H1 (cell line): ENCODE measurements at regions not wholly inside any gene's neighbourhood (a gene's known extent, or its start where the extent isn't known, plus 50 kb on each side); places are given as distances from the start of the nearest gene placed in this dataset.
A peak's percentile ranks its signal among the peaks of the same experiment; 100 is the strongest.

Source experiments
- CTCF ChIA-PET: fragments of 300-600 bp; sonication (Branson Sonifier 250); formaldehyde crosslinking; loops from one replicate; lab custom pipeline; 2021; ENCODE audit not compliant: partially characterized antibody; lab: Charles Lee
- POLR2A ChIA-PET: fragments of 300-600 bp; sonication (Branson Sonifier 250); formaldehyde crosslinking; loops from one replicate; lab custom pipeline; 2021; ENCODE audit warnings: inconsistent platforms; ENCODE audit not compliant: partially characterized antibody; lab: Charles Lee
- DNase-seq, 2 experiments: peaks; one replicate each; pipeline versions ENCODE4 v3.0.0 to v3.0.0-alpha.2; 2010 to 2022; ENCODE audit warnings: low spot score in 2 of 2, low read depth in 1 of 2, mixed read lengths in 1 of 2
- FAIRE-seq: peaks from 2 replicates; lab custom pipeline; 2011; peaks lifted over from hg19 to GRCh38; lab: Jason Lieb, UNC
- H2AFZ ChIP-seq: 2 replicates; pipeline ENCODE4 v1.8.1; 2012; ENCODE audit warnings: low read length, inconsistent platforms
- H2AK5ac ChIP-seq: 2 replicates; pipeline ENCODE4 v1.6.1; 2013; ENCODE audit warnings: low read depth, low read length
- H2BK120ac ChIP-seq: replicated peaks from 2 replicates; pipeline ENCODE3; 2013; ENCODE audit warnings: low read depth, low read length, inconsistent platforms
- H2BK12ac ChIP-seq: 2 replicates; pipeline ENCODE4 v1.6.1; 2013; ENCODE audit warnings: low read depth, low read length
- H2BK15ac ChIP-seq: 2 replicates; pipeline ENCODE4 v1.6.1; 2013; ENCODE audit warnings: low read length
- H2BK20ac ChIP-seq: 2 replicates; pipeline ENCODE4 v1.6.1; 2013; ENCODE audit warnings: low read length
- H2BK5ac ChIP-seq: 2 replicates; pipeline ENCODE4 v1.6.1; 2013; ENCODE audit warnings: low read depth, low read length
- H3K14ac ChIP-seq: 2 replicates; pipeline ENCODE4 v1.6.1; 2013; ENCODE audit warnings: inconsistent platforms; ENCODE audit not compliant: insufficient read length
- H3K18ac ChIP-seq: 2 replicates; pipeline ENCODE4 v1.6.1; 2013; ENCODE audit warnings: low read length; ENCODE audit errors: extremely low read depth
- H3K23ac ChIP-seq: 2 replicates; pipeline ENCODE4 v1.6.1; 2013; ENCODE audit warnings: inconsistent platforms; ENCODE audit not compliant: insufficient read length
- H3K23me2 ChIP-seq: 2 replicates; pipeline ENCODE4 v1.6.1; 2013; ENCODE audit warnings: low read depth, low read length
- H3K27ac ChIP-seq: 2 replicates; pipeline ENCODE4 v1.6.1; 2011; ENCODE audit warnings: low read depth, low read length, inconsistent platforms
- H3K27me3 ChIP-seq, 4 experiments: replicated peaks in 1 of 4; 1 replicate in 1 of 4; 2 replicates in 3 of 4; pipeline versions ENCODE4 v1.6.1 to v1.8.1; 2011 to 2013; ENCODE audit warnings: low read length in 3 of 4, mild to moderate bottlenecking in 3 of 4, inconsistent platforms in 2 of 4, mixed read lengths in 2 of 4, moderate library complexity in 1 of 4; ENCODE audit not compliant: control insufficient read depth in 3 of 4, insufficient read depth in 3 of 4; ENCODE audit errors: extremely low read depth in 1 of 4
- H3K36me3 ChIP-seq, 4 experiments: 2 replicates each; pipeline versions ENCODE4 v1.6.1 to v1.8.1; 2011 to 2013; ENCODE audit warnings: mild to moderate bottlenecking in 4 of 4, low read length in 3 of 4, moderate library complexity in 2 of 4, control low read depth in 1 of 4, inconsistent platforms in 1 of 4; ENCODE audit not compliant: insufficient read depth in 4 of 4, control insufficient read depth in 2 of 4
- H3K4ac ChIP-seq: replicated peaks from 2 replicates; pipeline ENCODE3; 2013; ENCODE audit warnings: low read length, low read depth, mixed read lengths, inconsistent platforms; ENCODE audit not compliant: insufficient read length
- H3K4me1 ChIP-seq, 4 experiments: replicated peaks in 1 of 4; 1 replicate in 1 of 4; 2 replicates in 3 of 4; pipeline versions ENCODE4 v1.6.1 to v1.8.1; 2011 to 2013; ENCODE audit warnings: low read length in 3 of 4, inconsistent platforms in 2 of 4, mixed read lengths in 1 of 4; ENCODE audit not compliant: insufficient read depth in 4 of 4, control insufficient read depth in 3 of 4
- H3K4me2 ChIP-seq, 2 experiments: 2 replicates each; pipeline versions ENCODE4 v1.6.1 to v1.8.1; 2011 to 2013; ENCODE audit warnings: low read depth in 2 of 2, low read length in 2 of 2, control low read depth in 1 of 2, inconsistent platforms in 1 of 2, mild to moderate bottlenecking in 1 of 2; ENCODE audit not compliant: insufficient read depth in 1 of 2
- H3K4me3 ChIP-seq, 4 experiments: fragments of 200-600, 300-600 bp in 1 of 4; sonication (generic), shearing (Covaris generic), sonication (Bioruptor Twin) in 1 of 4; 2 replicates each; pipeline versions ENCODE4 v1.5.1 to v1.8.1; 2011 to 2016; ENCODE audit warnings: low read length in 4 of 4, low read depth in 3 of 4, control low read depth in 2 of 4, inconsistent platforms in 2 of 4, mild to moderate bottlenecking in 2 of 4, mixed read lengths in 1 of 4, moderate library complexity in 1 of 4; ENCODE audit not compliant: insufficient read depth in 2 of 4; ENCODE audit errors: extremely low read depth in 1 of 4
- H3K56ac ChIP-seq: replicated peaks from 2 replicates; pipeline ENCODE3; 2013; ENCODE audit warnings: low read depth, mild to moderate bottlenecking, mixed read lengths, low read length, inconsistent platforms; ENCODE audit not compliant: insufficient read length
- H3K79me1 ChIP-seq: 2 replicates; pipeline ENCODE4 v1.6.1; 2013; ENCODE audit warnings: low read depth, low read length, control low read depth
- H3K79me2 ChIP-seq, 2 experiments: 2 replicates each; pipeline versions ENCODE4 v1.6.1 to v1.8.1; 2012 to 2013; ENCODE audit warnings: low read length in 2 of 2, mild to moderate bottlenecking in 2 of 2, inconsistent platforms in 1 of 2; ENCODE audit not compliant: insufficient read depth in 2 of 2, control insufficient read depth in 1 of 2
- H3K9ac ChIP-seq, 4 experiments: replicated peaks in 1 of 4; 1 replicate in 1 of 4; 2 replicates in 3 of 4; pipeline versions ENCODE4 v1.6.1 to v1.8.1; 2011 to 2013; ENCODE audit warnings: low read depth in 3 of 4, low read length in 3 of 4, control low read depth in 2 of 4, mild to moderate bottlenecking in 2 of 4, moderate library complexity in 2 of 4, inconsistent platforms in 1 of 4; ENCODE audit errors: extremely low read depth in 1 of 4
- H3K9me3 ChIP-seq, 2 experiments: 2 replicates each; pipeline versions ENCODE4 v1.6.1 to v1.8.1; 2012 to 2013; ENCODE audit warnings: mild to moderate bottlenecking in 2 of 2, moderate library complexity in 2 of 2, control low read depth in 1 of 2, inconsistent platforms in 1 of 2, low read depth in 1 of 2, low read length in 1 of 2, mixed read lengths in 1 of 2; ENCODE audit not compliant: insufficient read depth in 2 of 2
- H4K20me1 ChIP-seq, 2 experiments: replicated peaks in 1 of 2; 2 replicates each; pipeline versions ENCODE3 to v1.8.1; 2011 to 2013; ENCODE audit warnings: inconsistent platforms in 2 of 2, low read length in 2 of 2, mild to moderate bottlenecking in 1 of 2; ENCODE audit not compliant: insufficient read depth in 2 of 2, control insufficient read depth in 1 of 2
- H4K5ac ChIP-seq: 2 replicates; pipeline ENCODE4 v1.6.1; 2013; ENCODE audit warnings: low read length, low read depth, mixed read lengths, inconsistent platforms; ENCODE audit not compliant: insufficient read length
- H4K8ac ChIP-seq: 2 replicates; pipeline ENCODE4 v1.8.0; 2013; ENCODE audit warnings: mild to moderate bottlenecking, moderate library complexity, low read length, inconsistent platforms; ENCODE audit not compliant: insufficient read depth; ENCODE audit errors: extremely low read depth
- H4K91ac ChIP-seq: replicated peaks from 2 replicates; pipeline ENCODE3; 2013; ENCODE audit warnings: low read length, mixed read lengths, inconsistent platforms; ENCODE audit not compliant: insufficient read length
- ASH2L ChIP-seq: fragments of 200-600, 300-600 bp; sonication (generic); IDR thresholded peaks from one replicate; pipeline ENCODE4 v1.7.1; 2017; ENCODE audit warnings: low read length
- BRCA1 ChIP-seq: IDR thresholded peaks from 2 replicates; pipeline ENCODE4 v1.6.1; 2012; ENCODE audit warnings: low read depth, low read length, improper control_type of control experiment
- CTCF ChIP-seq, 3 experiments: IDR thresholded peaks; 1 replicate in 2 of 3; 2 replicates in 1 of 3; pipeline versions ENCODE4 v1.5.1 to v1.6.1; 2011; ENCODE audit warnings: low read length in 3 of 3, mild to moderate bottlenecking in 3 of 3, inconsistent platforms in 2 of 3, low read depth in 1 of 3, moderate library complexity in 1 of 3; ENCODE audit not compliant: insufficient read depth in 1 of 3; ENCODE audit errors: control extremely low read depth in 1 of 3
- E2F6 ChIP-seq: IDR thresholded peaks from 2 replicates; pipeline ENCODE4 v1.6.1; 2012; ENCODE audit warnings: inconsistent platforms
- GABPA ChIP-seq: IDR thresholded peaks from 2 replicates; pipeline ENCODE4 v1.6.1; 2011; ENCODE audit warnings: mild to moderate bottlenecking, low read length, moderate library complexity, borderline replicate concordance; ENCODE audit not compliant: insufficient read depth
- GTF2F1 ChIP-seq: IDR thresholded peaks from 2 replicates; pipeline ENCODE4 v1.6.1; 2012; ENCODE audit warnings: low read depth, low read length, improper control_type of control experiment, borderline replicate concordance
- RAD21 ChIP-seq, 2 experiments: IDR thresholded peaks in 1 of 2; conservative IDR thresholded peaks in 1 of 2; 2 replicates each; pipeline ENCODE4 v1.6.1; 2011; ENCODE audit warnings: low read depth in 2 of 2, low read length in 2 of 2, improper control_type of control experiment in 1 of 2, inconsistent platforms in 1 of 2, mild to moderate bottlenecking in 1 of 2, moderate library complexity in 1 of 2
- ZNF274 ChIP-seq: IDR thresholded peaks from 2 replicates; pipeline ENCODE4 v1.7.0; 2012; ENCODE audit warnings: low read length, borderline replicate concordance; ENCODE audit errors: extremely low read depth
- WGBS, 2 experiments: shearing (Covaris generic) in 1 of 2; methylation state at CpG; one replicate each; pipeline versions ENCODE4 v1.1.6 to v1.1.7; 2013 to 2015; ENCODE audit warnings: low lambda C conversion rate in 2 of 2, mixed read lengths in 2 of 2, inconsistent platforms in 1 of 2, low coverage in 1 of 2, missing lambda C conversion rate in 1 of 2; ENCODE audit not compliant: insufficient replicate concordance in 2 of 2, insufficient coverage in 1 of 2, insufficient read length in 1 of 2; ENCODE audit errors: extremely low coverage in 1 of 2, missing lambda C conversion rate in 1 of 2; 5-methylcytosine and 5-hydroxymethylcytosine counted together

- Histone ChIP-seq H2AK5ac (no peak overlapping the region), H4K5ac (no peak overlapping the region), H3K79me1 (no peaks in the 10 kb centered on the region), H2BK20ac (no peak overlapping the region), H4K91ac (no peak overlapping the region), H3K36me3 (no peaks in the 10 kb centered on the region), H3K27me3 (no peaks in the 10 kb centered on the region), H2AFZ (peak overlapping the region; percentile 54; the same call in 1 of the 2 replicates), H3K9me3 (no peaks in the 10 kb centered on the region), H3K4me1 (no peaks in the 10 kb centered on the region), H3K23ac (no peak overlapping the region), H3K79me2 (no peaks in the 10 kb centered on the region), H3K4me3 (no peak overlapping the region), H3K14ac (no peak overlapping the region), H3K27ac (no peak overlapping the region), H3K23me2 (no peaks in the 10 kb centered on the region; the same call in 1 of the 2 replicates), H3K4ac (no peak overlapping the region), H2BK15ac (no peak overlapping the region), H3K18ac (no peak overlapping the region), H4K20me1 (no peaks in the 10 kb centered on the region), H2BK5ac (no peak overlapping the region), H3K9ac (peak overlapping the region in 1 of 4 experiments; percentile 34; a peak in 1 of 7 replicates), H3K56ac (no peak overlapping the region), H2BK12ac (no peak overlapping the region), H2BK120ac (no peak overlapping the region), H3K4me2 (no peak overlapping the region), H4K8ac (no peak overlapping the region)
- no peak for DNase-seq
- CTCF ChIA-PET, result no interaction called here
- FAIRE-seq, result no peak
- POLR2A ChIA-PET, result interaction anchor here (1.1 kb wide), 1 partner anchor 380 kb away, joined by 3 read pairs; no protein-coding TSS in a partner anchor
- 86% methylated on average over 6 of the region's 6 CpGs; no CpG with 5 or more reads in 1 of the 2 experiments for WGBS, 2 experiments
- TF ChIP-seq ZNF274 (no peak), GTF2F1 (no peak), BRCA1 (no peak), ASH2L (no peak), GABPA (no peak), E2F6 (no peak), RAD21 (IDR thresholded peaks at IDR 0.05 in 1 of 2, conservative IDR thresholded peaks at IDR 0.05 in 1 of 2; ENCODE audit: low read depth in 2 of 2, low read length in 2 of 2) (no peak), CTCF (IDR thresholded peaks at IDR 0.05; ENCODE audit: control extremely low read depth in 1 of 3, insufficient read depth in 1 of 3, low read depth in 1 of 3, low read length in 3 of 3) (no peak)
Measured at GRCh38 chr6:139754898-139755775, 380.7 kb upstream of the CITED2 start.
